NCI-H524 (cell line): ENCODE measurements at regions not wholly inside any gene's neighbourhood (a gene's known extent, or its start where the extent isn't known, plus 50 kb on each side); places are given as distances from the start of the nearest gene placed in this dataset.
"Not testable (repeated sequence)": the region's sequence is repeated elsewhere in the genome, so short reads cannot be mapped to it uniquely, and the experiment has no call there.

Experiments
- DNase-seq, 2 experiments: peaks; one replicate each; lab custom pipeline; 2025; lab: John Stamatoyannopoulos, UW

GRCh38 chr13:23947893-23948292 is 50.6 kb upstream of the C1QTNF9B start:
- no peak for DNase-seq

GRCh38 chr13:23949200-23949599 is 51.9 kb upstream of the C1QTNF9B start:
- DNase-seq: no peak

GRCh38 chr13:23949736-23950135 is 52.4 kb upstream of the C1QTNF9B start:
- no peak for DNase-seq

GRCh38 chr13:23950736-23951510 is 53.6 kb upstream of the C1QTNF9B start:
- DNase-seq: no peak

- no peak for DNase-seq
Observed at GRCh38 chr13:23952796-23953195, 55.5 kb upstream of the C1QTNF9B start.

GRCh38 chr13:23953860-23954512 is 56.7 kb upstream of the C1QTNF9B start:
- DNase-seq: no peak

- DNase-seq: no peak
Observed at GRCh38 chr13:23955064-23955463, 57.8 kb upstream of the C1QTNF9B start.

GRCh38 chr13:23956106-23956505 is 58.8 kb upstream of the C1QTNF9B start:
- DNase-seq: no peak

GRCh38 chr13:23957981-23958380 is 60.7 kb upstream of the C1QTNF9B start:
- DNase-seq: peak; percentile 88 to 93

- DNase-seq: no peak
Observed at GRCh38 chr13:23959231-23959862, 62.0 kb upstream of the C1QTNF9B start.

GRCh38 chr13:23960566-23961156 is 63.4 kb upstream of the C1QTNF9B start:
- peak; percentile 44 to 85 for DNase-seq

GRCh38 chr13:23963184-23963931 is 66.1 kb upstream of the C1QTNF9B start:
- peak; percentile 13 to 65 for DNase-seq

- DNase-seq: no peak
Observed at GRCh38 chr13:23963947-23964346, 66.6 kb upstream of the C1QTNF9B start.

GRCh38 chr13:23965346-23965745 is 68.0 kb upstream of the C1QTNF9B start:
- DNase-seq: peak; percentile 78 to 96

- no peak for DNase-seq
Observed at GRCh38 chr13:23966221-23966690, 69.0 kb upstream of the C1QTNF9B start.

- DNase-seq: no peak
Observed at GRCh38 chr13:23966691-23967615, 69.7 kb upstream of the C1QTNF9B start.

GRCh38 chr13:23967792-23968191 is 70.5 kb upstream of the C1QTNF9B start:
- DNase-seq: not testable (repeated sequence)

GRCh38 chr13:23969647-23970046 is 72.3 kb upstream of the C1QTNF9B start:
- peak in 1 of 2 experiments; percentile 83 for DNase-seq

GRCh38 chr13:23979361-23980159 is 82.3 kb upstream of the C1QTNF9B start:
- DNase-seq: peak; percentile 23 to 63

- peak; percentile 62 to 87 for DNase-seq
Observed at GRCh38 chr13:23980160-23980551, 82.9 kb upstream of the C1QTNF9B start.
